GM12874 (cell line): ENCODE measurements at regions not wholly inside any gene's neighbourhood (a gene's known extent, or its start where the extent isn't known, plus 50 kb on each side); places are given as distances from the start of the nearest gene placed in this dataset.

Experiments used
- CTCF ChIP-seq: IDR thresholded peaks from 2 replicates; pipeline ENCODE4 v1.5.1; 2011; ENCODE audit warnings: low read depth, mild to moderate bottlenecking, control low read depth, low read length, moderate library complexity; ENCODE audit not compliant: insufficient read depth

DNA sequence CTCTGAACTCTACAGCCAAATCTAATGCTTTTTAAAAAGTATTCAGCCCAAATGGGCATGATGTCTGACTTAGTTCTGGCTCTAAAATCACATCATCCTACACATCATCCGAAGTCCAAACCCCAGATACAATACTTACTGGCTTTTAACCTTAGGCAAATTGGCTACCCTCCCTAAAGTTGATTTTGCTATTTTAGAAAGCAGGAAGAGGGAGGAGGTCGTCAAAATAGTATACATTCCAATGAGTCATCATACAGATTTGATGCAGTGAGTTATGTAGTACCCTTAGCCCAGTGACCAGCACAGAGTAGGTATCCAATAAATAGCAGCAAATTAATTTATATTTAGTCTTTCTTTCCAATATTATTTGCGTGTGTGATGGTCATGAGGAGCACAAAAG lies 582.0 kb upstream of the TUSC1 start:
- TF ChIP-seq CTCF: no peak

DNA sequence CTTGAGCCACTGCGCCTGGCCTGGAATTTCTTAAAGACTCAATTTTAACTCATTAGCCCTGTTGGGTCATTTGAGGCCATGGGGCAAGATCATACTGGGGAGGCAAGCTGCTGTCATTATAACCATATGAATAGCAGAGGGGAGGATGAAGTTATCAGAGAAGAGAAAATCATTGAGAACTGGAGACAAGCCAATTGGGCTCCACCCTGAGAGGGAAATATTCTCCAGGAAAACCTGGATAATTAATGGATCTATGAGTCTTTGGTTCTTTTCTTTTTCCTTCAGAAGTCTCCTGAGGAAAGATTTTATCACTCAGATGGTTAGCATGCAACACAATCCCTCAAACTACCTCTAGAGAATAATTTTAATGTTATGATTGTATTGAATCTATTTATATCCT lies 569.6 kb upstream of the TUSC1 start:
- no peak for TF ChIP-seq CTCF

DNA sequence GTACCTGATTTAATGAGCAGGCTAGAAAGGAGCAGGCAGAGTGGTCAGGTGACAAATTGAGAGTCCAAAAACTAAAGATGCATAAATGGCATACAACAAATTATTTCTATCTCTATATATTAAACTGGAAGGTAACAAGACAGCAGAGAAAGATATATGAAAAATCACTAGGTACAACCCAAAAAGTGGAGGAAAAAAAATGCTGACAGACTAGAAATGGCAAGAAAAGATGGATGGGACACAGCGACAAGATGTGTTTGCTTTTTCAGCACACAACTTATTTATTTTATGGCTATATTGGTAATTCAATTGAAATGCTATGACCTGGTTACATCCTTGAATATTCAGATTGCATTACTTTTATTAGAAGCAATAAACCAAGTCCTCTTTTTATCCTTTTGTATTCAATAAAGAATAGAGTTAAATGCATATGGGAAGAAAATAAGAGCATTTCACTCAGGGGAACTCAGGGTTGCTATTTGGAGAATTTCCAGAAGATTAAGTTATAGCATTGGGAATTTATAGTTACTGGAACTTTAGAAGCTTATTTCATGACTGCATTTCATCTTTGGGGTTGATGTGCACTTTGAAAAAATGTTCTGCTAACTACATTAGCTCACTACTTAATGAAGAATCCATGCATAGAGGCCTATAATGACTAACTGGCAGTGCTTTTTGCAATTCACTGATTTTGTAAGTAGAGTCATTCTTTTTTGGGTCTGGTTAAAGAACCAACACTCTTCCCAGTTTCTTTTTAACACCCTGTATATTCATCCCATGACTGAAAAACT lies 566.6 kb upstream of the TUSC1 start:
- TF ChIP-seq CTCF: no peak

DNA sequence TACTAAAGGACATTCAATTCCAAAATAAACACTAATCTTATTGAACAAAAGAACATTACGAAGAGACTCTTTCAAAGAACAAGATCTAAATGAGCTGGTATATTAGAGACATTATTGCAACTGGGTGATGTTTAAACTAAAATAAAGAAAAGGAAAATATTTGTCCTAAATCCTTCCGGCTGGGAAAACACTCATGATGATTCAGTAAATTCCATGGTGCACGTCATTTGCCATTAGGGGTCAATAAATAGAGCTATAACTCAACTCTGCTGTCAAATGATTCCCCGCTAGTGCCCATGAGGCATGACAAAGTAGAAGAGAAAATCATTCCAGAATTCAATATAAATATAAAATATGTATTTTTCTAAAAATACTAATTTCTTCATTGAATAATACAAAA lies 565.5 kb upstream of the TUSC1 start:
- TF ChIP-seq CTCF: no peak

GRCh38 chr9:26243029-26243697 lies 564.9 kb upstream of the TUSC1 start:
- TF ChIP-seq CTCF: no peak

- TF ChIP-seq CTCF: no peak
These were observed 561.8 kb upstream of the TUSC1 start for GRCh38 chr9:26240020-26240419.

GRCh38 chr9:26237256-26237655 lies 559.0 kb upstream of the TUSC1 start:
- no peak for TF ChIP-seq CTCF
